Erythroblast (primary cell): ENCODE measurements at regions not wholly inside any gene's neighbourhood (a gene's known extent, or its start where the extent isn't known, plus 50 kb on each side); places are given as distances from the start of the nearest gene placed in this dataset.

Experiments used
- DNase-seq, 2 experiments: peaks; one replicate each; lab custom pipeline; 2025; lab: John Stamatoyannopoulos, UW
- GATA1 ChIP-seq: IDR thresholded peaks from 2 replicates; pipeline ENCODE4 v1.6.1; 2011; ENCODE audit warnings: low read depth, mild to moderate bottlenecking, control low read depth, low read length, moderate library complexity
- POLR2A ChIP-seq: IDR thresholded peaks from 2 replicates; pipeline ENCODE4 v1.6.1; 2011; ENCODE audit warnings: mild to moderate bottlenecking, low read length

GRCh38 chr1:112188611-112189010, 199.1 kb upstream of the KCND3 start:
- DNase-seq = no peak
- no peak for TF ChIP-seq POLR2A
- TF ChIP-seq GATA1 = no peak

- no peak for DNase-seq
- no peak for TF ChIP-seq GATA1
Observed at GRCh38 chr1:112196008-112196588, 199.9 kb upstream of the CTTNBP2NL start.

GRCh38 chr1:112196731-112197130, 199.3 kb upstream of the CTTNBP2NL start:
- no peak for DNase-seq
- no peak for TF ChIP-seq POLR2A
- no peak for TF ChIP-seq GATA1

- TF ChIP-seq POLR2A = no peak
- no peak for TF ChIP-seq GATA1
- DNase-seq = no peak
Observed at GRCh38 chr1:112209493-112209892, 186.5 kb upstream of the CTTNBP2NL start.

- TF ChIP-seq GATA1 = no peak
- no peak for TF ChIP-seq POLR2A
- DNase-seq = no peak
Observed at GRCh38 chr1:112219267-112219666, 176.7 kb upstream of the CTTNBP2NL start.

GRCh38 chr1:112230232-112230631, 165.8 kb upstream of the CTTNBP2NL start:
- TF ChIP-seq GATA1 (no peak), POLR2A (no peak)
- no peak for DNase-seq

- DNase-seq = no peak
- TF ChIP-seq POLR2A (no peak), GATA1 (no peak)
Observed at GRCh38 chr1:112231331-112231730, 164.7 kb upstream of the CTTNBP2NL start.

- TF ChIP-seq GATA1 (no peak), POLR2A (no peak)
- DNase-seq = no peak
Observed at GRCh38 chr1:112232848-112233247, 163.2 kb upstream of the CTTNBP2NL start.

GRCh38 chr1:112234710-112235109, 161.3 kb upstream of the CTTNBP2NL start:
- no peak for DNase-seq
- no peak for TF ChIP-seq POLR2A
- TF ChIP-seq GATA1 = no peak

GRCh38 chr1:112237983-112238545, 157.9 kb upstream of the CTTNBP2NL start:
- TF ChIP-seq POLR2A (no peak), GATA1 (no peak)
- no peak for DNase-seq

GRCh38 chr1:112239683-112240330, 156.2 kb upstream of the CTTNBP2NL start:
- no peak for TF ChIP-seq GATA1
- DNase-seq = no peak

- TF ChIP-seq GATA1 (no peak), POLR2A (no peak)
- no peak for DNase-seq
Observed at GRCh38 chr1:112242470-112242869, 153.5 kb upstream of the CTTNBP2NL start.

GRCh38 chr1:112244131-112244530, 151.9 kb upstream of the CTTNBP2NL start:
- no peak for DNase-seq

GRCh38 chr1:112245114-112245513, 150.9 kb upstream of the CTTNBP2NL start:
- TF ChIP-seq GATA1 (no peak), POLR2A (no peak)
- DNase-seq = no peak

More at GRCh38 chr1:112244131-112244530, 151.9 kb upstream of the CTTNBP2NL start:
- TF ChIP-seq GATA1 (no peak), POLR2A (no peak)

- no peak for DNase-seq
- TF ChIP-seq POLR2A = no peak
- no peak for TF ChIP-seq GATA1
Observed at GRCh38 chr1:112247036-112247597, 148.9 kb upstream of the CTTNBP2NL start.
